Stomach (tissue), 4 donors: ENCODE measurements at regions not wholly inside any gene's neighbourhood (a gene's known extent, or its start where the extent isn't known, plus 50 kb on each side); places are given as distances from the start of the nearest gene placed in this dataset.

ENCODE experiments used
- EP300 ChIP-seq: sonication (generic); formaldehyde crosslinking; IDR thresholded peaks from one replicate; pipeline ENCODE4 v1.6.1; 2017; ENCODE audit warnings: antibody characterized with exemption
- POLR2A ChIP-seq, 4 donors: fragments of 450-650 bp; IDR thresholded peaks; one replicate each; pipeline ENCODE4 v1.6.1; 2016; ENCODE audit warnings: antibody characterized with exemption in 4 of 4, control low read depth in 2 of 4, mild to moderate bottlenecking in 1 of 4, moderate library complexity in 1 of 4
- POLR2AphosphoS5 ChIP-seq, 3 donors: sonication (generic); formaldehyde crosslinking; IDR thresholded peaks; one replicate each; pipeline ENCODE4 v1.6.1; 2016; ENCODE audit warnings: antibody characterized with exemption in 3 of 3
- TF ChIP-seq, protein P1 (sequence below), 7 experiments: fragments of 450-650 bp in 4 of 7; fragments of 200-600 bp in 3 of 7; sonication (generic) in 3 of 7; IDR thresholded peaks; one replicate each; pipeline ENCODE4 v1.5.1; 2016 to 2019; ENCODE audit warnings: antibody characterized with exemption in 7 of 7, control low read depth in 2 of 7, mild to moderate bottlenecking in 1 of 7

DNA sequence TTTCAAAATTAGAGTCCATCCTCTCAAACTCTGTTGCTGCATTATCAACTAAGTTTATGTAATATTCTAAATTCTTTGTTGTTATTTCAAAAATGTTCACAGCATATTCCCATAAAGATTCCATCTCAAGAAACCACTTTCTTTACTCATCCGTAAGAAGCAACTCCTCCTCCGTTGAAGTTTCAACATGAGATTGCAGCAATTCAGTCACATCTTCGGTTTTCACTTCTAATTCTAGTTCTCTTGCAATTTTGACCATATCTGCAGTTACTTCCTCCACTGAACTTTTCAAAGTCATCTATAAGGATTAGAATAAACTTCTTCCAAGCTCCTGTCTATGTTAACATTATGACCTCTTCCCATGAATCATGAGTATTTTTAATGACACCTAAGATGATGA, 216.6 kb upstream of the SLC7A11 start:
- TF ChIP-seq, protein P1, sequence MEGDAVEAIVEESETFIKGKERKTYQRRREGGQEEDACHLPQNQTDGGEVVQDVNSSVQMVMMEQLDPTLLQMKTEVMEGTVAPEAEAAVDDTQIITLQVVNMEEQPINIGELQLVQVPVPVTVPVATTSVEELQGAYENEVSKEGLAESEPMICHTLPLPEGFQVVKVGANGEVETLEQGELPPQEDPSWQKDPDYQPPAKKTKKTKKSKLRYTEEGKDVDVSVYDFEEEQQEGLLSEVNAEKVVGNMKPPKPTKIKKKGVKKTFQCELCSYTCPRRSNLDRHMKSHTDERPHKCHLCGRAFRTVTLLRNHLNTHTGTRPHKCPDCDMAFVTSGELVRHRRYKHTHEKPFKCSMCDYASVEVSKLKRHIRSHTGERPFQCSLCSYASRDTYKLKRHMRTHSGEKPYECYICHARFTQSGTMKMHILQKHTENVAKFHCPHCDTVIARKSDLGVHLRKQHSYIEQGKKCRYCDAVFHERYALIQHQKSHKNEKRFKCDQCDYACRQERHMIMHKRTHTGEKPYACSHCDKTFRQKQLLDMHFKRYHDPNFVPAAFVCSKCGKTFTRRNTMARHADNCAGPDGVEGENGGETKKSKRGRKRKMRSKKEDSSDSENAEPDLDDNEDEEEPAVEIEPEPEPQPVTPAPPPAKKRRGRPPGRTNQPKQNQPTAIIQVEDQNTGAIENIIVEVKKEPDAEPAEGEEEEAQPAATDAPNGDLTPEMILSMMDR (IDR thresholded peaks at IDR 0.05), result no peak
- TF ChIP-seq EP300 (no peak), POLR2A (IDR thresholded peaks at IDR 0.05) (no peak), POLR2AphosphoS5 (IDR thresholded peaks at IDR 0.05) (no peak)
